Germinal center (tissue), 1 donor: ENCODE measurements at regions not wholly inside any gene's neighbourhood (a gene's known extent, or its start where the extent isn't known, plus 50 kb on each side); places are given as distances from the start of the nearest gene placed in this dataset.

Experiments
- DNase-seq: peaks from one replicate; pipeline ENCODE4 v3.0.0; 2012; ENCODE audit warnings: mixed read lengths, low spot score

- DNase-seq, result no peak
Measured at GRCh38 chr4:20353646-20354045, 101.9 kb downstream of the SLIT2 start.

- no peak for DNase-seq
Measured at GRCh38 chr4:20354120-20354519, 102.4 kb downstream of the SLIT2 start.

DNA sequence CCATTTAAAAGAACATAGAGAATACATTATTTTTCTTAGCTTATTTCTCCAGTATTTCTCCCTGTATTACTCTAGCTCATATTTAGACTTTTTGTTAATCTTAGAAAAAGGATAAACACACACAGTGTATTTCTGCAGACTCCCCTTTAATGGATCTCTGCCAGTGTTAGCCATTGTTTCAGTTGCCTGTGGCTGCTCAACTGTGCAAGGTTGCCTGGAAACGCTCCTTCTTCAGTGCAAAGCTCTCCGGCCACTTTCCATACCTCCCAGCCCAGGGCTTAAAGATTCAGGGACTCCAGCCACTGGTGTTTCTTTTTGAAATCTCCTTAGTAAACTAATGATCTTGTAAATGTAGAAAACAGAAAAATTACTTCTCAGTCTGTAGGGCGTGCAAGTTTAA, 104.9 kb downstream of the SLIT2 start:
- DNase-seq, result no peak

- DNase-seq, result no peak
Measured at GRCh38 chr4:20358110-20358509, 106.4 kb downstream of the SLIT2 start.

DNA sequence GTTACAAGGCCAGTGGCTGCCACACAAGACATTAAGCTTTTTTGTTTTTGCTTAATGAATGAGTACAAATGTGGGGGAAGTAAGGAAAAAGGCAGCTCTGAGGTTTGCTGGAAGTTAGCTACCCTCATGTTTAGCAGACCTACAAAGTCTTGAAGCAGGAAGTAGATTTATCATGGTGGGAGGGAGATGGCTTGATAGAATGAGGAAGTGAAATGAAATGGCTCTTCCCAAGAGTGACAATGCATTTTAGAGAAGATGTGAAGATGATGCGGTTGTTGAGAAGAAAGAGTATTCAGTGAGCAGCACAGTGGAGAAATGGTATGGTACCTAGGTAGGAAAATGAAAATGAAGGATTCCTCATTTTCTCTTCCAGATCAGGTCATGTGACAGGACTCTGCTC, 108.0 kb downstream of the SLIT2 start:
- no peak for DNase-seq

- no peak for DNase-seq
Measured at GRCh38 chr4:20362148-20362547, 110.4 kb downstream of the SLIT2 start.

DNA sequence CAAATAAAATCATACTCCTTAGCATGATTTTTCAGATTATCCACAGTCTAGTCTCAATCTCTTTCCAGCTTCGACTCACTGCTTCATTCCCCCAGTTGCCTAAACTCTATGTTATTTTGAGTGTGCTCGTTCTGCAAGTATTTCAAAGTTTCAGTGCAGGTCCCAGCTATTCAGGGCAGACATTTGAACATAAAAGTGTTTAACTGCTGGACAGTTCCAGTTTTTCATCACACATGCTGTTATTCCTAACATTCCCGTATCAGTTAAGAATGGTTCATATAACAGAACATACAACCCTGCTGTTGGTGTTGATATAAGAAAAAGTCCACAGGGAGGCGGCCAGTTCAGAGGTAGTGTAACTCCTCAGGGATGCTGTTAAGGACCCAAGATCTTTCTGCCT, 113.3 kb downstream of the SLIT2 start:
- no peak for DNase-seq

DNA sequence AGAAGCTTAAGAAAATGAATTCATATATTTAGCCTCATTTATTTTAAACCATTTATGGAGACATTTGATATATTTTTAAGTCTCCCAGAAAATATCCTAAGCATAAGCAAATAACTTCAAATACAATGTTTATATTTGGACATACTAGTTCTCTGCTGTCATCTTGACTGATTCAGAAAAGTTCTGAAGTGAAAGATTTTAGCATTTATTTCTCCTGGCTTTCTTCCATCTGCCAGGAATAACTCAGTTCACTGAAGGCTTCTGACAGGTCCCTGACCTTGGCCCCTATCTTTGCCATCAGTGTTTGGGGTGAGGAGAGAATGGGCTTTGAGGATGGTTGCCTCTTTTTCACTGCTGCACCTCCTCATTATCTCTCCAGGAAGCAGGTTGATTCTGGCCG, 115.7 kb downstream of the SLIT2 start:
- DNase-seq, result no peak

DNA sequence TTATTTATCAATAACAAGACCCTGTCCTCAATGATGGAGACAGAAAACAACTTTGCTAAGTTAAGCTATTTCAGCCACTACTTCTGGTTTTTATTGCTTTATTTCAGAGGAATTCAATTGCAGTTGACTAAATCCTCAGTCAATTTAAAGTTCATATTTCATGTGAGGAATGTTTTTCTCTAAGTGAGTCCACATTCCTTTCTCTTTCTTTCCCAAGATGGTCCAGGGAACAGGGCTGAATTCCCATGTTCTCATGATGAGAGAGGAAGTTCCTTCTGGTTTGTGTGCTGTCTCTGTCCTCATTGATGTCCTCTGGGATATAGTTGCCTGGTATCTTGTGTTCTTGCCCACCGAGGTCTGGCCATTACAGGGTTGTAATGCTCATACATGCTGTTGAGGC, 117.2 kb downstream of the SLIT2 start:
- no peak for DNase-seq

GRCh38 chr4:20370274-20370673, 118.6 kb downstream of the SLIT2 start:
- no peak for DNase-seq

- DNase-seq, result peak; percentile 4
Measured at GRCh38 chr4:20376070-20376469, 124.4 kb downstream of the SLIT2 start.

DNA sequence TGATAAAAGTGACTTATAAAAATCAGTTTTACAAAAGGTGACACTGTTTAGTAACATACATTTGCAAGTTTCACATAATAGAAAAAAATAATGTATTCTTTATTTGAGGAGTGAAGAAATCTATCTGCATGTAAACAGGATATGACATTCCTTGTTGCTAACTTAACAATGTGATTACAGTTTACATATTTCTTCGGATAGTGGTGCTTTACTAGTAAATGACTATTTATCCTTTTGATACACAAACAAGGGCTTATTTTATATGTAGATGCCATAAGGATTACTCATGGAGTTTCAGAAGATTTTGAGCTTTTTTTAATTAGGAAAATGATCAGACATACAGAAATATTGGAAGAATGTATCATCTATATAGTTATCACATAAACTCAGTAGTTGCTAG, 126.5 kb downstream of the SLIT2 start:
- DNase-seq, result no peak

- no peak for DNase-seq
Measured at GRCh38 chr4:20381005-20381404, 129.3 kb downstream of the SLIT2 start.

- DNase-seq, result no peak
Measured at GRCh38 chr4:20383283-20383682, 131.6 kb downstream of the SLIT2 start.

- DNase-seq, result no peak
Measured at GRCh38 chr4:20383969-20384368, 132.3 kb downstream of the SLIT2 start.

DNA sequence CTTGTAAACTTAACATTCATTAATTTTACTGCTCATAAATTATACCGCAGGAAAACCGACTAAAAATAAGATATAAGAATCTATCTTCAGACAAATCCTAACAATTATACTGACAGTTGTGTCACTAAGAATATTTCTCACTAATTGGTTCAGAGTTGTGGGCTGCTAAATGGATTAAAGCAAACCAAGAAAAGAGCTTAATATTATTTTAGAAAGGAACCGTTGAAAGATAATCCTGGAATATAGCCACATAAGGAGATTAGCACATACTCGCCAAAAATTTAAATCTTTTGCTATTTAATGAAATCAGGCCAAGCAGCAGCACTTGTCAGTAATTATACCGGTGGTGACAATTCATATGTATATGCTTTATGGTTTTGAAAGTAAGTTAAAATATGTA, 132.8 kb downstream of the SLIT2 start:
- DNase-seq, result no peak

GRCh38 chr4:20386001-20386740, 134.5 kb downstream of the SLIT2 start:
- no peak for DNase-seq

DNA sequence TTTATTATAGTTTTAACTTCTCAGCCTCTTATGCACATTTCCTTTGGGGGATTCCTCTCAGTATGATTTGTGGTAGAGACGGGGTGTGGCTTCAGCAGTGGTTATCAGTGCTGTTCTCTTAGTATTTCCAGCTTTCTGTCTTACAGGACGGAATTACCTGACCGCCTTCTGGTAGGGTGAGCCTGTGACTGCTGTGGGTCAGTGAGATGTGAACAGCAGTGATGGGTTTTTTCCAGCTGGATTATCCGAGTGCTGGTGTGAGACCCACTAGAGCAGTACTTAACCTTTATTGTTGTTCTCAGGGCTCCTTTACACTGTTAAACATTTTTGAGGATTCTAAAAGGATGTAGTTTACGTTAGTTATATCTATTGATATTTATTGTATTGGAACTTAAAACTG, 135.2 kb downstream of the SLIT2 start:
- DNase-seq, result no peak

DNA sequence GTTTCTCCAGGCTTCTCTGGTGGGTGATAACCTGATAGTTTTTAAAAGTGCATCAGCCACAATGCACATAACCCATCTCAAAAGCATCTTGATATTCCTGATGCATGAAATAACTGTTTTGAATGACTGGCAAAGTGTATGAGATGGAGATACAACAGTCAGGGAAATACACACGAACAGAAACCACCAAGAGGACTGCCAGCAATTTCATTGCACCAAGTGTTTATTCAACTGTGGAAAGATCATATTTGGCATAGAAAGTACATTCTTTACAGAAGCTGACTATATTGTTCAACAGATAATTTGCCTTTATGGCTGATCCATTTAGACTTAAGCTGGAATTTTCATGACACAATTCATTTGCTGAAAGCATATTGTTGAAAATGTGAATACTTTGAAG, 139.5 kb downstream of the SLIT2 start:
- no peak for DNase-seq

DNA sequence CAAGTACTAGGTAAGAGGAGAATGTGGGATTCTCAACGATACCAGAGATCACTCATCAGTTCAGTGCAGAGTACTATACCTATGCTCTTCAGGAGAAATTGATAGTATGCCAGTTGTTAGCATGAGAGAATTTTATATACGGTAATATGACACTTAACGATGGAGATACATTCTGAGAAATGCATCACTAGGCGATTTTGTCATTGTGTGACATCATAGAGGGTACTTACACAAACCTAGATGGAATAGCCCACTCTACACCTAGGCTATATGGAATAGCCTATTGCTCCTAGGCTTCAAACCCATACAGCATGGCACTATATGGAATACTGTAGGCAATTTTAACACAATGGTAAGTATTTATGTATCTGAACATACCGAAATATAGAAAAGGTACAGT, 140.2 kb downstream of the SLIT2 start:
- DNase-seq, result no peak

DNA sequence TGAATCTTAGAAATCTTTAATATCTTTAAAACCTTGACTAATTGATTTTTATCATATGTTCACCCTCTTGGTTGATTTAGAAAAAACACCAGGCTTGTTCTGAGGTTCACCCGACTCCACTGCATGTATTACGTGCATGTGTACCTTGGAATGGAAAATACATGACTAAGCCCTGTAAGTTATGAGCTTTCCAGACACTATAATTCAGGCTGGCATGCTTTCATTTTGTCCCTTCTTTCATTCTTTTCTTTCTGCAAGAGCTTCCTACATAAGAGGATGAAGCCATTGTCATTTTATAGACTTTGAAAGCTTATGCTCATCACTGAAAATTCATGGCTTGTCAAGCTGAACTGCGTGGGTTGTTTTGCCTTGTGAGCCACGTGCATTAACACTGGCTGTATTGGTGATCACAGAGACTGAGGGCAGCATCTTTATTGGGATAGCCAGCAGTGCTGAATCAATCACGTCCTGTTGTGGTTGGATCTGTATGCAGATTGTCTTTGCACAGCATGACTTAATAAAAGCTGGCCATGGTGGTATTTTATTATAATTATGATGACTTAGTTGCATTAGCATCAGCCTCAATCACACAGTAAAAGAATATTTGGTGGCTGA, 141.9 kb downstream of the SLIT2 start:
- no peak for DNase-seq

DNA sequence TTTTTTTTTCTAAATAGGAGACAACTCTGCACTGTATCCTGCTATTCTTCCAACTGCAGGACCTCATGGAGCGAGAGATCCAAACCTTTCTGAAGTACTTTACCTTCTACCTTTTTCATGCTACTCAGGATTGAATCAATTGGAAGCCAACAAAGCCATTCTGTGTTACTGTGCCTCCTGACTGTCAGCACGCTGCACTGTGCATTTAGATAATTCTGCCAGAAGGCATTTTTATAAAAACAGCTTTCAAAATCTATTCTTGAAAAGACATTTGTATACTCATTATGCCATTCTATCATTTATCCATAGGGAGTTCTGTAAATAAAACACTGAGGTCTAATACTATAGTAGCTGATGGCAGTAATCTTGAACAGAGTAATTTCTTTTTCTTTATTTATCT, 142.8 kb downstream of the SLIT2 start:
- DNase-seq, result no peak

GRCh38 chr4:20395160-20395773, 143.6 kb downstream of the SLIT2 start:
- peak; percentile 8 for DNase-seq

GRCh38 chr4:20403290-20403689, 151.6 kb downstream of the SLIT2 start:
- peak; percentile 37 for DNase-seq
